ENCODE measurements at regions not wholly inside any gene's neighbourhood (a gene's known extent, or its start where the extent isn't known, plus 50 kb on each side); places are given as distances from the start of the nearest gene placed in this dataset.
A peak's percentile ranks its signal among the peaks of the same experiment; 100 is the strongest.

DNA sequence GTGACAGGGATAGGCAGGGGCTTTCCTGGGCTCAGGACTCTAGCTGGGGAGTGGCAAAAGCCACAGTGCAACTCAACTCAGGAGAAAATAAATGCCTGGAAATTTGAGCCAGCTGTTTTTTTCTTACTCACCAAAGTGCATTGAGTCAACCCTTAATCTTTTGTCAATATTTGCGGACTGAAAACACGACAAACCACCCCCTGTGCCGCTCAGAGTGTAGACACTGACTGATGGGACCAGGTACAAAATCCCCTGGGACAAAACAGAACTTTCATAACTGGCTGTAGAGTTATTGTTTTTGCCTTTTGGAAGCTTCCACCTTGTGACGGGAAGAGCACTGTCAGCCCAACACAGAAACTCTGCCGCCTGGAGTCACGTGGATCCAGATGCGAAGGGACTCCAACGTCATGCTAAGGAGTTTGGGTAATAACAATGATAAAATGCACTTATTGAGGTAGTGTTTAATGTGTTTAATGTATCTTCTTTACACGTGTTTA lies 164.6 kb downstream of the PLPP3 start:
- intact Hi-C loops (cut with DNase I), result no loop called here
- no peak overlapping the region for H3K27ac ChIP-seq (replicated peaks in 1 of 4)
- no peaks in the 10 kb centered on the region for H3K36me3 ChIP-seq
- H3K27me3 ChIP-seq, result no peaks in the 10 kb centered on the region
- TF ChIP-seq, protein P1, sequence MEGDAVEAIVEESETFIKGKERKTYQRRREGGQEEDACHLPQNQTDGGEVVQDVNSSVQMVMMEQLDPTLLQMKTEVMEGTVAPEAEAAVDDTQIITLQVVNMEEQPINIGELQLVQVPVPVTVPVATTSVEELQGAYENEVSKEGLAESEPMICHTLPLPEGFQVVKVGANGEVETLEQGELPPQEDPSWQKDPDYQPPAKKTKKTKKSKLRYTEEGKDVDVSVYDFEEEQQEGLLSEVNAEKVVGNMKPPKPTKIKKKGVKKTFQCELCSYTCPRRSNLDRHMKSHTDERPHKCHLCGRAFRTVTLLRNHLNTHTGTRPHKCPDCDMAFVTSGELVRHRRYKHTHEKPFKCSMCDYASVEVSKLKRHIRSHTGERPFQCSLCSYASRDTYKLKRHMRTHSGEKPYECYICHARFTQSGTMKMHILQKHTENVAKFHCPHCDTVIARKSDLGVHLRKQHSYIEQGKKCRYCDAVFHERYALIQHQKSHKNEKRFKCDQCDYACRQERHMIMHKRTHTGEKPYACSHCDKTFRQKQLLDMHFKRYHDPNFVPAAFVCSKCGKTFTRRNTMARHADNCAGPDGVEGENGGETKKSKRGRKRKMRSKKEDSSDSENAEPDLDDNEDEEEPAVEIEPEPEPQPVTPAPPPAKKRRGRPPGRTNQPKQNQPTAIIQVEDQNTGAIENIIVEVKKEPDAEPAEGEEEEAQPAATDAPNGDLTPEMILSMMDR (IDR thresholded peaks at IDR 0.05), result no peak
- TF ChIP-seq POLR2A (IDR thresholded peaks at IDR 0.05; ENCODE audit: low read depth) (no peak), EP300 (IDR thresholded peaks at IDR 0.05) (no peak), POLR2AphosphoS5 (IDR thresholded peaks at IDR 0.05) (no peak)
- no peaks in the 10 kb centered on the region for H3K9me3 ChIP-seq
- WGBS, result 85% methylated on average over 9 of the region's 9 CpGs
- peaks cover 0 to 17% (median 8%) of the 10 kb centered on the region in 4 donors for H3K4me1 ChIP-seq
- H3K4me3 ChIP-seq, result no peak overlapping the region
- DNase-seq (ENCODE audit: extremely low spot score), result no peak

DNA sequence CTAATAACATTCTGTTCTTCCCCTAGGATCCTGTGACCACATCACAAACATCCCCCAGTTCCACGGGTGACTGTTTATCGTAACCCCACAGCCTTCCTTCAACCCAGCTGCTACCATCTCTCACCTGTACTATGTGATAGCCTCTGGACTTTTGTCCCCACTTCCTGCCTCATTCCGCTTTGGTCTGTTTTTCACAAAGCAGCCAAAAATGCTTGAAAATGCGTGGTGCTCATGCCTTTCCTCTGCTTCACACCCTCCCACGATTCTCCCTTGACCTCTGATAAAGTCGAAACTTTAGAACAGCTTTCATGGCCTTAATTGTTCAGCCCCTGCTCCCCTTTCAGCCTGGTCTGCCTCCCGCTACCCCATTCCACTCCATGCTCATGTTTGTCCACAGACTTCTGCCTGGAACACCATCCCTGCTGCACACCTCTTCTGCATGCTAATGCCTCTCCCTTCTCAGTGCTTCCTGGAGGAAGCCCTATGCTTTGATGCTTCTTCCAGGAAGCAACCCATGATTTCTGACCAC lies 165.6 kb downstream of the PLPP3 start:
- TF ChIP-seq POLR2A (IDR thresholded peaks at IDR 0.05; ENCODE audit: low read depth) (no peak), EP300 (IDR thresholded peaks at IDR 0.05) (no peak), POLR2AphosphoS5 (IDR thresholded peaks at IDR 0.05) (no peak)
- TF ChIP-seq, protein P1 (IDR thresholded peaks at IDR 0.05), result no peak
- DNase-seq (ENCODE audit: extremely low spot score), result no peak
- H3K4me1 ChIP-seq, result peaks cover 0 to 16% (median 8%) of the 10 kb centered on the region in 4 donors
- no peak overlapping the region for H3K27ac ChIP-seq (replicated peaks in 1 of 4)
- H3K4me3 ChIP-seq, result no peak overlapping the region
- WGBS, result 86% methylated on average over 7 of the region's 7 CpGs
- no peaks in the 10 kb centered on the region for H3K36me3 ChIP-seq
- intact Hi-C loops (cut with DNase I), result no loop called here
- no peaks in the 10 kb centered on the region for H3K27me3 ChIP-seq
- no peaks in the 10 kb centered on the region for H3K9me3 ChIP-seq

- Histone ChIP-seq H3K36me3 (no peaks in the 10 kb centered on the region), H3K9me3 (no peaks in the 10 kb centered on the region), H3K4me3 (no peak overlapping the region), H3K27me3 (no peaks in the 10 kb centered on the region), H3K27ac (replicated peaks in 1 of 4) (peak overlapping the region in 3 of 4 donors; percentile 6 to 59 (median 13)), H3K4me1 (peaks cover 0 to 6% (median 2%) of the 10 kb centered on the region in 4 donors)
- intact Hi-C loops (cut with DNase I), result no loop called here
- DNase-seq (ENCODE audit: extremely low spot score), result no peak
- WGBS, result 86% methylated on average over 13 of the region's 13 CpGs
- TF ChIP-seq POLR2A (IDR thresholded peaks at IDR 0.05; ENCODE audit: low read depth) (no peak), POLR2AphosphoS5 (IDR thresholded peaks at IDR 0.05) (peak in 1 of 2 donors; percentile 8)
- TF ChIP-seq, protein P1 (IDR thresholded peaks at IDR 0.05), result peak in 2 of 3 experiments; percentile 5 to 23
Observed at GRCh38 chr1:56411484-56412180, 167.7 kb downstream of the PLPP3 start.

DNA sequence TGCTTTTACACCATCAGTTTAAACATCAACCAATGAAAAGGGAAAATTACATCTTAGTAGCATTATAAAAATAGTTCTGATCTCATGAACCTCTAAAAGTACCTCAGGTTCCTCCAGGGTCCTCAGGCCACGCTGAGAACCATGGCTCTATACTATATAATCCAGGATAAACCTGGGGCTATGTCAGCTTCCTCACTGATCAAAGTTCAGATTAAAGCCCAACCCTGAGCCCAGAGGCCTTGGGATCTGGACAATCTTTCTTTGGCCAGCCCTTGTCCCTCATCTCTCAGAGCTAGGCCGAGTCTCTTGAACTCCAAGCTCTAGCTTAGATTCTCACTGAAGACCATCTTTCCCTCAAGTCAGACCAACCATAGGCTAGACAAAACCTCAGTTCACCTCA lies 168.3 kb downstream of the PLPP3 start:
- WGBS, result 93% methylated on average over 2 of the region's 2 CpGs
- H3K27ac ChIP-seq (replicated peaks in 1 of 4), result peak overlapping the region in 3 of 4 donors; percentile 6 to 59 (median 13)
- H3K9me3 ChIP-seq, result no peaks in the 10 kb centered on the region
- no peak for DNase-seq (ENCODE audit: extremely low spot score)
- TF ChIP-seq EP300 (IDR thresholded peaks at IDR 0.05) (no peak), POLR2A (IDR thresholded peaks at IDR 0.05; ENCODE audit: low read depth) (no peak), POLR2AphosphoS5 (IDR thresholded peaks at IDR 0.05) (no peak)
- TF ChIP-seq, protein P1 (IDR thresholded peaks at IDR 0.05), result no peak
- H3K27me3 ChIP-seq, result no peaks in the 10 kb centered on the region
- no peaks in the 10 kb centered on the region for H3K36me3 ChIP-seq
- no peak overlapping the region for H3K4me3 ChIP-seq
- peaks cover 0 to 6% (median 2%) of the 10 kb centered on the region in 4 donors for H3K4me1 ChIP-seq
- intact Hi-C loops (cut with DNase I), result no loop called here
